CD4-positive, alpha-beta T cell treated with Interleukin-17A for 1 hour (primary cell): ENCODE measurements at regions not wholly inside any gene's neighbourhood (a gene's known extent, or its start where the extent isn't known, plus 50 kb on each side); places are given as distances from the start of the nearest gene placed in this dataset.

ENCODE experiments used
- DNase-seq: peaks from one replicate; pipeline ENCODE4 v3.0.0-alpha.2; 2020

- no peak for DNase-seq
Measured at GRCh38 chr6:82833481-82833880, 232.2 kb downstream of the UBE3D start.

GRCh38 chr6:82836022-82836575 lies 229.5 kb downstream of the UBE3D start:
- DNase-seq = no peak

- DNase-seq = no peak
Measured at GRCh38 chr6:82840571-82840970, 225.1 kb downstream of the UBE3D start.

- DNase-seq = no peak
Measured at GRCh38 chr6:82841309-82841708, 224.3 kb downstream of the UBE3D start.
